PC-9 (cell line): ENCODE measurements at regions not wholly inside any gene's neighbourhood (a gene's known extent, or its start where the extent isn't known, plus 50 kb on each side); places are given as distances from the start of the nearest gene placed in this dataset.

Experiments used
- BruUV-seq: library from RNA; stranded (reverse); fragments of 400-500 nt; replicated peaks from 2 replicates; lab custom pipeline; 2021; lab: Mats Ljungman, UMichigan
- CTCF ChIA-PET: fragments of 300-600 bp; sonication (Branson Sonifier 250); formaldehyde crosslinking; loops from one replicate; lab custom pipeline; 2022; ENCODE audit warnings: antibody characterized with exemption; lab: Charles Lee
- POLR2A ChIA-PET: fragments of 300-600 bp; sonication (Branson Sonifier 250); formaldehyde crosslinking; loops from one replicate; lab custom pipeline; 2022; ENCODE audit warnings: antibody characterized with exemption; ENCODE audit not compliant: unreplicated experiment; lab: Charles Lee
- DNase-seq, 2 experiments: peaks; one replicate each; pipeline versions ENCODE4 v3.0.0 to v3.0.0-alpha.2; 2015 to 2022; ENCODE audit warnings: mixed read lengths in 1 of 2
- H2AFZ ChIP-seq: fragments of 200-600 bp; sonication (generic); 2 replicates; pipeline ENCODE4 v1.8.1; 2017; ENCODE audit warnings: antibody characterized with exemption
- H3F3A ChIP-seq: fragments of 200-600 bp; sonication (generic); 2 replicates; pipeline ENCODE4 v1.8.1; 2017; ENCODE audit warnings: antibody characterized with exemption, mild to moderate bottlenecking, low read depth; ENCODE audit not compliant: insufficient read depth
- H3K27ac ChIP-seq: fragments of 200-600 bp; sonication (generic); 2 replicates; pipeline ENCODE4 v1.6.1; 2016; ENCODE audit warnings: mixed run types
- H3K27me3 ChIP-seq: fragments of 200-600 bp; sonication (generic); 2 replicates; pipeline ENCODE4 v1.6.1; 2016; ENCODE audit warnings: low read depth, mixed run types; ENCODE audit not compliant: insufficient read depth
- H3K36me3 ChIP-seq: fragments of 200-600 bp; sonication (generic); 2 replicates; pipeline ENCODE4 v1.6.1; 2016; ENCODE audit warnings: low read depth, mixed run types
- H3K4me1 ChIP-seq: fragments of 200-600 bp; sonication (generic); replicated peaks from 2 replicates; pipeline ENCODE4 v1.6.1; 2016; ENCODE audit warnings: mixed run types; ENCODE audit not compliant: insufficient read depth
- H3K4me2 ChIP-seq: fragments of 200-600 bp; sonication (generic); 2 replicates; pipeline ENCODE4 v1.6.1; 2017; ENCODE audit warnings: mixed run types
- H3K4me3 ChIP-seq: fragments of 200-600 bp; sonication (generic); 2 replicates; pipeline ENCODE4 v1.6.1; 2016; ENCODE audit warnings: mixed run types
- H3K79me2 ChIP-seq: fragments of 200-600 bp; sonication (generic); 2 replicates; pipeline ENCODE4 v1.6.1; 2017; ENCODE audit warnings: low read depth, mixed run types
- H3K9me2 ChIP-seq: fragments of 200-600 bp; sonication (generic); 2 replicates; pipeline ENCODE4 v1.8.1; 2017; ENCODE audit warnings: mild to moderate bottlenecking; ENCODE audit not compliant: insufficient read depth
- H3K9me3 ChIP-seq: fragments of 200-600 bp; sonication (generic); 2 replicates; pipeline ENCODE4 v1.8.1; 2016; ENCODE audit warnings: low read depth; ENCODE audit not compliant: insufficient read depth
- H4K20me1 ChIP-seq: fragments of 200-600 bp; sonication (generic); 2 replicates; pipeline ENCODE4 v1.8.1; 2017; ENCODE audit not compliant: insufficient read depth
- CTCF ChIP-seq: fragments of 200-600 bp; sonication (generic); conservative IDR thresholded peaks from 2 replicates; pipeline ENCODE4 v1.6.1; 2017; ENCODE audit warnings: mixed run types, antibody characterized with exemption, mild to moderate bottlenecking, moderate library complexity
- EZH2 ChIP-seq: fragments of 200-600 bp; sonication (generic); IDR thresholded peaks from 2 replicates; pipeline ENCODE4 v1.8.0; 2017; ENCODE audit warnings: antibody characterized with exemption, low read depth
- intact Hi-C: fragments of 100-400 bp; cut with micrococcal nuclease; formaldehyde crosslinking; loops from one replicate; pipeline ENCODE4 v1.10.0; 2022; ENCODE audit not compliant: unreplicated experiment

GRCh38 chr17:68801335-68802247, 153.6 kb downstream of the ABCA8 start:
- Histone ChIP-seq H2AFZ (no peak overlapping the region), H3K36me3 (no peaks in the 10 kb centered on the region), H4K20me1 (no peaks in the 10 kb centered on the region), H3K79me2 (no peaks in the 10 kb centered on the region), H3K27me3 (no peaks in the 10 kb centered on the region), H3K4me3 (no peak overlapping the region), H3F3A (no peaks in the 10 kb centered on the region), H3K4me2 (no peak overlapping the region), H3K9me3 (no peaks in the 10 kb centered on the region), H3K9me2 (0 out of 2 replicates have a peak, but pooled peaks cover 3% of the 10 kb centered on the region), H3K27ac (no peak overlapping the region), H3K4me1 (peaks cover 4% of the 10 kb centered on the region; the same call in 1 of the 2 replicates)
- ChIA-PET CTCF (no interaction called here), POLR2A (no interaction called here)
- DNase-seq, result no peak
- no TSS peak for BruUV-seq
- intact Hi-C loops, result no loop called here
- TF ChIP-seq EZH2, result no peak
- no peak for TF ChIP-seq CTCF

- intact Hi-C loops, result no loop called here
- Histone ChIP-seq H2AFZ (no peak overlapping the region), H3K27ac (no peak overlapping the region), H3K9me3 (no peaks in the 10 kb centered on the region), H3K4me2 (no peak overlapping the region), H3K4me3 (no peak overlapping the region), H3K79me2 (no peaks in the 10 kb centered on the region), H3K27me3 (no peaks in the 10 kb centered on the region), H3F3A (no peaks in the 10 kb centered on the region), H3K9me2 (0 out of 2 replicates have a peak, but pooled peaks cover 3% of the 10 kb centered on the region), H3K36me3 (no peaks in the 10 kb centered on the region), H4K20me1 (no peaks in the 10 kb centered on the region), H3K4me1 (peaks cover 4% of the 10 kb centered on the region; the same call in 1 of the 2 replicates)
- no TSS peak for BruUV-seq
- POLR2A ChIA-PET, result no interaction called here
- CTCF ChIA-PET, result no interaction called here
- DNase-seq, result no peak
- TF ChIP-seq CTCF (no peak), EZH2 (no peak)
Measured at GRCh38 chr17:68800751-68801150, 154.4 kb downstream of the ABCA8 start.

DNA sequence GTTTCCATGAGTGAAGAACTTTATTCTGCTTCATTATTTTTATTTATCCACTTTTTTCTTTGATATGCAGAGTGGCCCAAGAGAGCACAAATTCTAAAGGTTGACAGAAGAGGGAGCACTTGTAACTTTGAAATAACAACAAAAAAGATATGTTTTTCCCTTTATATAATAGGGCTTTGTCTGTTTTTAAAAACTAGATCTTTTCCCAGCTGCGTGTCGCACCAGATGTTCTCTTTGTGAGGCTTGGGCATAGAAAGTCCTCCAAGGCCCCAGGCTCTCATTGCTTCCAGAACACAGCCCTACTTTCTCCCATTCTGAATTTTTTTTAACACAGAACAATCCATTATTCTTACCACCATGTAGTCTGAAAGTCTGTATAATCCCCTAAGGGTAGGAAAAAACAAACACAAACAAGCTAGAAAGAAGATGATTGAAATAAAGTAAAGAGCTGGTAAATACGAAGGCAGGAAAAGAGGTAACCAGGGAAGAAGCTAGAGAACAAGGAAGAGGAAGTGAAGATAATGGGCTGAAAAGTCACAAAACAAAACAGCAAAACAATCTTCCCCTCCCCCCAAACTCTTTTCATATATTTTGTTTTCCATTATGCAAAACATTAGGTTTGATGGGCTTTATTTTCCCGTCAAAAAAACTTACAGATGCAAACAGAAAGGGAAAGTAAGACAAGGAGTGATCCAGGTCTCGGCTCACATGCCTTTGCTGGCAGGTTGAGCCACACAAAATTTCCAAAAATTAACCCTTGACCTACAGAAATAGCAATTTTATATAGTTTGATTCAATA, 160.4 kb downstream of the ABCA8 start:
- H3K4me3 ChIP-seq, result no peak overlapping the region
- H3K36me3 ChIP-seq, result no peaks in the 10 kb centered on the region
- peak overlapping the region; percentile 64 for H2AFZ ChIP-seq
- ChIA-PET POLR2A (no interaction called here), CTCF (no interaction called here)
- DNase-seq, result no peak
- no peak for TF ChIP-seq EZH2
- TF ChIP-seq CTCF, result peak; percentile 62
- H3K9me3 ChIP-seq, result no peaks in the 10 kb centered on the region
- no peaks in the 10 kb centered on the region for H3K27me3 ChIP-seq
- H4K20me1 ChIP-seq, result no peaks in the 10 kb centered on the region
- intact Hi-C loops, result no loop called here
- 0 out of 2 replicates have a peak, but pooled peaks cover 4% of the 10 kb centered on the region for H3F3A ChIP-seq
- H3K27ac ChIP-seq, result no peak overlapping the region
- H3K4me2 ChIP-seq, result no peak overlapping the region
- H3K9me2 ChIP-seq, result no peaks in the 10 kb centered on the region
- BruUV-seq, result no TSS peak
- peaks cover 27% of the 10 kb centered on the region for H3K4me1 ChIP-seq
- no peaks in the 10 kb centered on the region for H3K79me2 ChIP-seq
